CD8-positive, alpha-beta memory T cell (primary cell): ENCODE measurements at regions not wholly inside any gene's neighbourhood (a gene's known extent, or its start where the extent isn't known, plus 50 kb on each side); places are given as distances from the start of the nearest gene placed in this dataset.

Source experiments
- CTCF ChIA-PET: fragments of 350-600 bp; sonication (Branson Sonifier 250); formaldehyde crosslinking; loops from one replicate; lab custom pipeline; 2021; ENCODE audit warnings: antibody characterized with exemption; lab: Charles Lee
- POLR2A ChIA-PET: fragments of 350-600 bp; sonication (Branson Sonifier 250); formaldehyde crosslinking; loops from one replicate; lab custom pipeline; 2021; ENCODE audit warnings: antibody characterized with exemption; lab: Charles Lee
- DNase-seq, 5 donors: peaks; one replicate each; pipeline versions ENCODE4 v3.0.0 to v3.0.0-alpha.2; 2020 to 2022; ENCODE audit warnings: mixed read lengths in 1 of 5
- H3K27ac ChIP-seq: one replicate; pipeline ENCODE4 v1.7.0; 2013; ENCODE audit warnings: low read depth, mild to moderate bottlenecking, low read length, moderate library complexity
- H3K27me3 ChIP-seq: 2 replicates; pipeline ENCODE4 v1.7.0; 2013; ENCODE audit warnings: low read length, mild to moderate bottlenecking; ENCODE audit not compliant: insufficient read depth, poor library complexity, severe bottlenecking
- H3K36me3 ChIP-seq: 2 replicates; pipeline ENCODE4 v1.7.0; 2013; ENCODE audit warnings: mild to moderate bottlenecking, low read length, moderate library complexity; ENCODE audit not compliant: insufficient read depth
- H3K4me1 ChIP-seq: 2 replicates; pipeline ENCODE4 v1.7.0; 2013; ENCODE audit warnings: mild to moderate bottlenecking, low read length, moderate library complexity; ENCODE audit not compliant: insufficient read depth
- H3K4me3 ChIP-seq: 2 replicates; pipeline ENCODE4 v1.7.0; 2013; ENCODE audit warnings: mild to moderate bottlenecking, low read length
- H3K9me3 ChIP-seq: 2 replicates; pipeline ENCODE4 v1.7.0; 2013; ENCODE audit warnings: mild to moderate bottlenecking, low read length
- H3K27ac Mint-ChIP-seq, 8 donors: one replicate each; pipeline ENCODE4 v1.8.0; 2020 to 2021; ENCODE audit warnings: mixed read lengths in 8 of 8, mild to moderate bottlenecking in 6 of 8, inconsistent platforms in 3 of 8, moderate library complexity in 3 of 8
- H3K27me3 Mint-ChIP-seq, 2 donors: one replicate each; pipeline ENCODE4 v1.8.0; 2020 to 2021; ENCODE audit warnings: mixed read lengths in 2 of 2, mild to moderate bottlenecking in 1 of 2, moderate library complexity in 1 of 2
- H3K36me3 Mint-ChIP-seq, 3 donors: one replicate each; pipeline ENCODE4 v1.8.0; 2020 to 2021; ENCODE audit warnings: mixed read lengths in 3 of 3, inconsistent platforms in 1 of 3, mild to moderate bottlenecking in 1 of 3
- H3K4me1 Mint-ChIP-seq, 3 donors: one replicate each; pipeline ENCODE4 v1.8.0; 2020 to 2021; ENCODE audit warnings: mixed read lengths in 3 of 3, inconsistent platforms in 1 of 3, mild to moderate bottlenecking in 1 of 3
- H3K4me3 Mint-ChIP-seq, 7 donors: one replicate each; pipeline ENCODE4 v1.8.0; 2020 to 2021; ENCODE audit warnings: mixed read lengths in 7 of 7, mild to moderate bottlenecking in 6 of 7, moderate library complexity in 4 of 7, inconsistent platforms in 2 of 7
- H3K9me3 Mint-ChIP-seq, 5 donors: one replicate each; pipeline ENCODE4 v1.8.0; 2020 to 2022; ENCODE audit warnings: mixed read lengths in 5 of 5, mild to moderate bottlenecking in 3 of 5, moderate library complexity in 2 of 5, inconsistent platforms in 1 of 5

GRCh38 chr4:177204126-177204525 lies 105.5 kb upstream of the NEIL3 start:
- Mint-ChIP-seq H3K4me3 (no peak overlapping the region), H3K9me3 (peaks cover 0 to 13% (median 7%) of the 10 kb centered on the region in 5 donors), H3K27ac (no peak overlapping the region), H3K36me3 (no peaks in the 10 kb centered on the region), H3K27me3 (peaks cover 2 to 12% of the 10 kb centered on the region in 2 donors), H3K4me1 (no peaks in the 10 kb centered on the region)
- no peak for DNase-seq
- CTCF ChIA-PET = no interaction called here
- Histone ChIP-seq H3K4me1 (no peaks in the 10 kb centered on the region), H3K4me3 (no peak overlapping the region), H3K27ac (no peak overlapping the region), H3K9me3 (no peaks in the 10 kb centered on the region), H3K36me3 (no peaks in the 10 kb centered on the region), H3K27me3 (no peaks in the 10 kb centered on the region)
- POLR2A ChIA-PET = no interaction called here

GRCh38 chr4:177214935-177215334 lies 94.7 kb upstream of the NEIL3 start:
- CTCF ChIA-PET = no interaction called here
- no peak overlapping the region for H3K4me3 ChIP-seq
- Mint-ChIP-seq H3K9me3 (no peaks in the 10 kb centered on the region), H3K4me1 (no peaks in the 10 kb centered on the region), H3K4me3 (no peak overlapping the region), H3K36me3 (no peaks in the 10 kb centered on the region), H3K27ac (no peak overlapping the region), H3K27me3 (peaks cover 4 to 21% of the 10 kb centered on the region in 2 donors)
- no peaks in the 10 kb centered on the region for H3K4me1 ChIP-seq
- H3K36me3 ChIP-seq = no peaks in the 10 kb centered on the region
- H3K9me3 ChIP-seq = no peaks in the 10 kb centered on the region
- H3K27me3 ChIP-seq = no peaks in the 10 kb centered on the region
- H3K27ac ChIP-seq = no peak overlapping the region
- no peak for DNase-seq
- POLR2A ChIA-PET = no interaction called here

- Histone ChIP-seq H3K4me1 (no peaks in the 10 kb centered on the region), H3K4me3 (no peak overlapping the region), H3K9me3 (no peaks in the 10 kb centered on the region), H3K36me3 (no peaks in the 10 kb centered on the region), H3K27ac (no peak overlapping the region), H3K27me3 (no peaks in the 10 kb centered on the region)
- Mint-ChIP-seq H3K9me3 (no peaks in the 10 kb centered on the region), H3K36me3 (no peaks in the 10 kb centered on the region), H3K4me3 (no peak overlapping the region), H3K4me1 (no peaks in the 10 kb centered on the region), H3K27ac (no peak overlapping the region), H3K27me3 (peaks cover 4 to 12% of the 10 kb centered on the region in 2 donors)
- DNase-seq = no peak
- ChIA-PET POLR2A (no interaction called here), CTCF (no interaction called here)
Measured at GRCh38 chr4:177220376-177220775, 89.3 kb upstream of the NEIL3 start.

- Mint-ChIP-seq H3K9me3 (no peaks in the 10 kb centered on the region), H3K27ac (no peak overlapping the region), H3K4me3 (no peak overlapping the region), H3K4me1 (no peaks in the 10 kb centered on the region), H3K36me3 (no peaks in the 10 kb centered on the region), H3K27me3 (peaks cover 4 to 10% of the 10 kb centered on the region in 2 donors)
- no peak overlapping the region for H3K27ac ChIP-seq
- no peaks in the 10 kb centered on the region for H3K4me1 ChIP-seq
- DNase-seq = no peak
- H3K9me3 ChIP-seq = no peaks in the 10 kb centered on the region
- no peaks in the 10 kb centered on the region for H3K27me3 ChIP-seq
- ChIA-PET POLR2A (no interaction called here), CTCF (no interaction called here)
- H3K4me3 ChIP-seq = no peak overlapping the region
- no peaks in the 10 kb centered on the region for H3K36me3 ChIP-seq
Measured at GRCh38 chr4:177222781-177223180, 86.9 kb upstream of the NEIL3 start.

- no peak overlapping the region for H3K27ac ChIP-seq
- H3K4me1 ChIP-seq = peaks cover 5% of the 10 kb centered on the region
- Mint-ChIP-seq H3K27ac (no peak overlapping the region), H3K27me3 (no peaks in the 10 kb centered on the region), H3K4me3 (no peak overlapping the region), H3K9me3 (no peaks in the 10 kb centered on the region), H3K4me1 (peaks cover 14% of the 10 kb centered on the region in 3 donors), H3K36me3 (no peaks in the 10 kb centered on the region)
- no peak for DNase-seq
- H3K36me3 ChIP-seq = no peaks in the 10 kb centered on the region
- ChIA-PET POLR2A (interaction anchor here (0.7 kb wide), 1 partner anchor 146 kb away, joined by 5 read pairs; no protein-coding TSS in a partner anchor), CTCF (no interaction called here)
- no peaks in the 10 kb centered on the region for H3K27me3 ChIP-seq
- no peak overlapping the region for H3K4me3 ChIP-seq
- no peaks in the 10 kb centered on the region for H3K9me3 ChIP-seq
Measured at GRCh38 chr4:177225605-177226004, 84.1 kb upstream of the NEIL3 start.

GRCh38 chr4:177227636-177228035 lies 82.0 kb upstream of the NEIL3 start:
- Mint-ChIP-seq H3K27ac (no peak overlapping the region), H3K4me1 (peaks cover 14% of the 10 kb centered on the region in 3 donors), H3K27me3 (no peaks in the 10 kb centered on the region), H3K9me3 (peaks cover 0 to 2% (median 0%) of the 10 kb centered on the region in 5 donors), H3K36me3 (no peaks in the 10 kb centered on the region), H3K4me3 (peak overlapping the region in 1 of 7 donors; percentile 25)
- H3K4me1 ChIP-seq = peaks cover 5% of the 10 kb centered on the region
- H3K27ac ChIP-seq = no peak overlapping the region
- H3K4me3 ChIP-seq = no peak overlapping the region
- ChIA-PET CTCF (interaction anchor here (1.4 kb wide), 1 partner anchor 22 kb away, joined by 3 read pairs; no protein-coding TSS in a partner anchor), POLR2A (no interaction called here)
- no peaks in the 10 kb centered on the region for H3K27me3 ChIP-seq
- H3K9me3 ChIP-seq = no peaks in the 10 kb centered on the region
- DNase-seq = no peak
- H3K36me3 ChIP-seq = no peaks in the 10 kb centered on the region

GRCh38 chr4:177228599-177228998 lies 81.1 kb upstream of the NEIL3 start:
- Histone ChIP-seq H3K27me3 (no peaks in the 10 kb centered on the region), H3K4me1 (peaks cover 5% of the 10 kb centered on the region), H3K27ac (no peak overlapping the region), H3K9me3 (no peaks in the 10 kb centered on the region), H3K36me3 (no peaks in the 10 kb centered on the region), H3K4me3 (no peak overlapping the region)
- H3K4me1 Mint-ChIP-seq = peaks cover 14% of the 10 kb centered on the region in 3 donors
- POLR2A ChIA-PET = no interaction called here
- H3K9me3 Mint-ChIP-seq = peaks cover 0 to 2% (median 0%) of the 10 kb centered on the region in 5 donors
- no peak for DNase-seq
- no peak overlapping the region for H3K27ac Mint-ChIP-seq
- CTCF ChIA-PET = interaction anchor here (1.4 kb wide), 1 partner anchor 21 kb away, joined by 3 read pairs; no protein-coding TSS in a partner anchor
- H3K4me3 Mint-ChIP-seq = peak overlapping the region in 5 of 7 donors; percentile 13 to 70 (median 60)
- no peaks in the 10 kb centered on the region for H3K36me3 Mint-ChIP-seq
- no peaks in the 10 kb centered on the region for H3K27me3 Mint-ChIP-seq

GRCh38 chr4:177229331-177229730 lies 80.3 kb upstream of the NEIL3 start:
- no peaks in the 10 kb centered on the region for H3K36me3 ChIP-seq
- Mint-ChIP-seq H3K27me3 (no peaks in the 10 kb centered on the region), H3K4me3 (peak overlapping the region; percentile 33 to 70 (median 60)), H3K27ac (peak overlapping the region in 2 of 8 donors; percentile 5 to 15), H3K36me3 (no peaks in the 10 kb centered on the region), H3K4me1 (peaks cover 14% of the 10 kb centered on the region in 3 donors), H3K9me3 (peaks cover 0 to 2% (median 0%) of the 10 kb centered on the region in 5 donors)
- H3K27me3 ChIP-seq = no peaks in the 10 kb centered on the region
- no peak for DNase-seq
- no peak overlapping the region for H3K27ac ChIP-seq
- POLR2A ChIA-PET = no interaction called here
- CTCF ChIA-PET = no interaction called here
- no peak overlapping the region for H3K4me3 ChIP-seq
- no peaks in the 10 kb centered on the region for H3K9me3 ChIP-seq
- H3K4me1 ChIP-seq = peaks cover 5% of the 10 kb centered on the region
